GM23248 (cell line): ENCODE measurements at regions not wholly inside any gene's neighbourhood (a gene's known extent, or its start where the extent isn't known, plus 50 kb on each side); places are given as distances from the start of the nearest gene placed in this dataset.

ENCODE experiments used
- EZH2 ChIP-seq: fragments of 200-600 bp; sonication (generic); IDR thresholded peaks from 2 replicates; pipeline ENCODE4 v1.6.1; 2018; ENCODE audit warnings: antibody characterized with exemption, mild to moderate bottlenecking; ENCODE audit not compliant: insufficient read depth, poor library complexity, severe bottlenecking
- EZH2phosphoT487 ChIP-seq: fragments of 200-600 bp; sonication (generic); IDR thresholded peaks from 2 replicates; pipeline ENCODE4 v1.6.1; 2018; ENCODE audit warnings: antibody characterized with exemption, moderate library complexity, mild to moderate bottlenecking, low read depth; ENCODE audit not compliant: insufficient read depth

DNA sequence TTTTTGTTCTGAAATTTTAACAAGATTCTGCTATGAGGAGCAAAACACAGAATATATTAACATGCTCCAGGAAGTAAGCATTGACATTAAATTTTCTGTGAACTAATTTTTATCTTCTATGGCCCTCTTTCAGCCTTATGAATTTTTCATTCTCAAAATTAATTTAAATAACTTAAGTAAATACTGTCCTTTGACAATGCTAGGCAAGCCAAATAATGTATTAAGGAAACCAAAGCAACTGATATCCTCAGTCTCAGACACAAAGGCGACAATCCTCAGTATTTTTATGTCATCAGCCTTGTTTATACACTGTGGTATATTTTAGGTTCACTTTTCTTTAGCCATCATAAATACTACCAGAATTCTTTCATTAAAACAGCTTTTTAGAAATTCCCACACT lies 159.8 kb downstream of the CGGBP1 start:
- TF ChIP-seq EZH2, result no peak
- no peak for TF ChIP-seq EZH2phosphoT487
